ENCODE measurements at regions not wholly inside any gene's neighbourhood (a gene's known extent, or its start where the extent isn't known, plus 50 kb on each side); places are given as distances from the start of the nearest gene placed in this dataset.

- no peak for TF ChIP-seq CTCF (IDR thresholded peaks at IDR 0.05)
- no peak for TF ChIP-seq POLR2A (IDR thresholded peaks at IDR 0.05)
- no peak for TF ChIP-seq POLR2AphosphoS5 (IDR thresholded peaks at IDR 0.05)
Observed at GRCh38 chr12:19044430-19044829, 85.1 kb upstream of the PLEKHA5 start.
